Smooth muscle cell of the brain vasculature (primary cell): ENCODE measurements at regions not wholly inside any gene's neighbourhood (a gene's known extent, or its start where the extent isn't known, plus 50 kb on each side); places are given as distances from the start of the nearest gene placed in this dataset.

Experiments
- DNase-seq: peaks from one replicate; pipeline ENCODE4 v3.0.0-alpha.2; 2012; ENCODE audit warnings: low read depth, low spot score

- no peak for DNase-seq
Measured at GRCh38 chr3:13963137-13963886, 83.4 kb upstream of the WNT7A start.

- no peak for DNase-seq
Measured at GRCh38 chr3:13954741-13955483, 75.0 kb upstream of the WNT7A start.

- DNase-seq, result no peak
Measured at GRCh38 chr3:13954266-13954665, 74.4 kb upstream of the WNT7A start.

- no peak for DNase-seq
Measured at GRCh38 chr3:13951184-13951583, 71.3 kb upstream of the WNT7A start.

GRCh38 chr3:13950042-13950441 is 70.2 kb upstream of the WNT7A start:
- DNase-seq, result no peak

- no peak for DNase-seq
Measured at GRCh38 chr3:13947912-13948311, 68.0 kb upstream of the WNT7A start.

- DNase-seq, result no peak
Measured at GRCh38 chr3:13939206-13939605, 59.3 kb upstream of the WNT7A start.

GRCh38 chr3:13937131-13937530 is 57.3 kb upstream of the WNT7A start:
- no peak for DNase-seq

GRCh38 chr3:13935494-13936094 is 55.7 kb upstream of the WNT7A start:
- no peak for DNase-seq

- DNase-seq, result no peak
Measured at GRCh38 chr3:13934813-13935212, 54.9 kb upstream of the WNT7A start.

GRCh38 chr3:13934315-13934714 is 54.4 kb upstream of the WNT7A start:
- no peak for DNase-seq

- DNase-seq, result no peak
Measured at GRCh38 chr3:13932578-13933295, 52.9 kb upstream of the WNT7A start.

GRCh38 chr3:13931172-13931571 is 51.3 kb upstream of the WNT7A start:
- no peak for DNase-seq
